IMR-90 (cell line): ENCODE measurements at regions not wholly inside any gene's neighbourhood (a gene's known extent, or its start where the extent isn't known, plus 50 kb on each side); places are given as distances from the start of the nearest gene placed in this dataset.

ENCODE experiments used
- ATAC-seq: fragments of 200-7000 bp; cut with Tn5 transposase; 2 replicates; pipeline ENCODE4 v1.9.1; 2020; ENCODE audit warnings: low read depth, mild to moderate bottlenecking, moderate library complexity
- BruUV-seq: library from RNA; stranded (reverse); fragments of 400-500 nt; replicated peaks from 2 replicates; lab custom pipeline; 2021; lab: Mats Ljungman, UMichigan
- CTCF ChIA-PET: fragments of 300-600 bp; formaldehyde crosslinking; extraction: SDS; loops from one replicate; lab custom pipeline; 2021; ENCODE audit warnings: antibody characterized with exemption; lab: Yijun Ruan, JAX
- POLR2A ChIA-PET: fragments of 300-600 bp; sonication (Branson Sonifier 250); formaldehyde crosslinking; loops from one replicate; lab custom pipeline; 2022; ENCODE audit warnings: antibody characterized with exemption; ENCODE audit not compliant: unreplicated experiment; lab: Charles Lee
- DNase-seq: peaks from one replicate; pipeline ENCODE4 v3.0.0; 2013
- H2AFZ ChIP-seq: replicated peaks from 2 replicates; pipeline ENCODE3; 2013; ENCODE audit warnings: low read length, mild to moderate bottlenecking; ENCODE audit not compliant: poor library complexity
- H2AK5ac ChIP-seq: 2 replicates; pipeline ENCODE4 v1.6.1; 2013; ENCODE audit warnings: low read depth, low read length, inconsistent platforms
- H2AK9ac ChIP-seq: replicated peaks from 2 replicates; pipeline ENCODE3; 2013; ENCODE audit warnings: mild to moderate bottlenecking, low read depth, low read length, moderate library complexity; ENCODE audit not compliant: poor library complexity
- H2BK120ac ChIP-seq: 2 replicates; pipeline ENCODE4 v1.6.1; 2013; ENCODE audit warnings: low read depth, low read length, inconsistent platforms
- H2BK15ac ChIP-seq: 3 replicates; pipeline ENCODE4 v1.6.1; 2013; ENCODE audit warnings: low read depth, low read length, inconsistent platforms
- H2BK20ac ChIP-seq: 2 replicates; pipeline ENCODE4 v1.6.1; 2013; ENCODE audit warnings: low read depth, mild to moderate bottlenecking, inconsistent platforms, low read length, moderate library complexity
- H2BK5ac ChIP-seq: 2 replicates; pipeline ENCODE4 v1.6.1; 2013; ENCODE audit warnings: mild to moderate bottlenecking, low read depth, low read length, inconsistent platforms; ENCODE audit not compliant: poor library complexity, severe bottlenecking
- H3K14ac ChIP-seq: replicated peaks from 2 replicates; pipeline ENCODE4 v1.6.1; 2013; ENCODE audit warnings: low read depth, low read length, inconsistent platforms
- H3K18ac ChIP-seq: 2 replicates; pipeline ENCODE4 v1.6.1; 2013; ENCODE audit warnings: low read depth, low read length, control low read depth
- H3K23ac ChIP-seq: 2 replicates; pipeline ENCODE4 v1.6.1; 2013; ENCODE audit warnings: low read depth, low read length, inconsistent platforms
- H3K27ac ChIP-seq: 2 replicates; pipeline ENCODE4 v1.5.1; 2013; ENCODE audit warnings: mild to moderate bottlenecking, control low read depth, low read length; ENCODE audit not compliant: insufficient read depth
- H3K27me3 ChIP-seq: 2 replicates; pipeline ENCODE4 v1.6.1; 2013; ENCODE audit warnings: low read length; ENCODE audit not compliant: control insufficient read depth, insufficient read depth
- H3K36me3 ChIP-seq: 2 replicates; pipeline ENCODE4 v1.6.1; 2013; ENCODE audit warnings: low read length, mixed read lengths; ENCODE audit not compliant: control insufficient read depth, insufficient read depth
- H3K4ac ChIP-seq: 2 replicates; pipeline ENCODE4 v1.6.1; 2013; ENCODE audit warnings: low read depth, low read length, inconsistent platforms
- H3K4me1 ChIP-seq: 2 replicates; pipeline ENCODE4 v1.6.1; 2013; ENCODE audit warnings: low read length, mixed read lengths; ENCODE audit not compliant: control insufficient read depth, insufficient read depth
- H3K4me2 ChIP-seq: 2 replicates; pipeline ENCODE4 v1.6.1; 2013; ENCODE audit warnings: low read depth, mild to moderate bottlenecking, control low read depth, low read length, moderate library complexity
- H3K4me3 ChIP-seq: 2 replicates; pipeline ENCODE4 v1.5.1; 2013; ENCODE audit warnings: low read depth, mild to moderate bottlenecking, control low read depth, low read length, moderate library complexity; ENCODE audit not compliant: insufficient read depth
- H3K56ac ChIP-seq: 2 replicates; pipeline ENCODE4 v1.6.1; 2013; ENCODE audit warnings: low read length, inconsistent platforms; ENCODE audit not compliant: insufficient read depth; ENCODE audit errors: extremely low read depth
- H3K79me1 ChIP-seq, 2 experiments: 2 replicates each; pipeline ENCODE4 v1.6.1; 2013; ENCODE audit warnings: low read length in 2 of 2, inconsistent platforms in 1 of 2, low read depth in 1 of 2
- H3K9ac ChIP-seq: 2 replicates; pipeline ENCODE4 v1.6.1; 2013; ENCODE audit warnings: low read depth, low read length, control low read depth
- H3K9me1 ChIP-seq: 2 replicates; pipeline ENCODE4 v1.6.1; 2013; ENCODE audit warnings: low read length, inconsistent platforms; ENCODE audit not compliant: insufficient read depth
- H3K9me3 ChIP-seq: 2 replicates; pipeline ENCODE4 v1.6.1; 2013; ENCODE audit warnings: low read length; ENCODE audit not compliant: control insufficient read depth, insufficient read depth
- H4K20me1 ChIP-seq: 2 replicates; pipeline ENCODE4 v1.6.1; 2013; ENCODE audit warnings: low read length, inconsistent platforms; ENCODE audit not compliant: insufficient read depth
- H4K5ac ChIP-seq: 2 replicates; pipeline ENCODE4 v1.6.1; 2013; ENCODE audit warnings: mild to moderate bottlenecking, low read depth, low read length, control low read depth
- H4K8ac ChIP-seq, 2 experiments: 2 replicates each; pipeline ENCODE4 v1.6.1; 2013; ENCODE audit warnings: low read depth in 2 of 2, low read length in 2 of 2, control low read depth in 1 of 2, inconsistent platforms in 1 of 2
- H4K91ac ChIP-seq: 2 replicates; pipeline ENCODE4 v1.6.1; 2013; ENCODE audit warnings: low read depth, low read length, inconsistent platforms; ENCODE audit not compliant: insufficient read depth
- BHLHE40 ChIP-seq: fragments of 150-350 bp; IDR thresholded peaks from 2 replicates; pipeline ENCODE4 v1.6.1; 2016; ENCODE audit warnings: mild to moderate bottlenecking, low read depth, low read length
- CHD1 ChIP-seq: IDR thresholded peaks from 2 replicates; pipeline ENCODE4 v1.6.1; 2012; ENCODE audit warnings: low read depth, low read length, improper control_type of control experiment
- FOS ChIP-seq: fragments of 150-350 bp; IDR thresholded peaks from 2 replicates; pipeline ENCODE4 v1.6.1; 2016; ENCODE audit warnings: low read depth, low read length
- MAFK ChIP-seq: IDR thresholded peaks from 2 replicates; pipeline ENCODE4 v1.6.1; 2012; ENCODE audit warnings: low read depth, low read length, improper control_type of control experiment
- MAZ ChIP-seq: IDR thresholded peaks from 2 replicates; pipeline ENCODE4 v1.6.1; 2012; ENCODE audit warnings: low read depth, mild to moderate bottlenecking, low read length, improper control_type of control experiment, moderate library complexity, borderline replicate concordance
- MXI1 ChIP-seq: IDR thresholded peaks from 2 replicates; pipeline ENCODE4 v1.6.1; 2012; ENCODE audit warnings: low read depth, mild to moderate bottlenecking, low read length, moderate library complexity, borderline replicate concordance
- POLR2A ChIP-seq: IDR thresholded peaks from 2 replicates; pipeline ENCODE4 v1.6.1; 2012; ENCODE audit warnings: mild to moderate bottlenecking, low read depth, low read length
- RAD21 ChIP-seq: IDR thresholded peaks from 2 replicates; pipeline ENCODE4 v1.6.1; 2012; ENCODE audit warnings: low read length, improper control_type of control experiment
- RFX5 ChIP-seq: IDR thresholded peaks from 2 replicates; pipeline ENCODE4 v1.8.0; 2012; ENCODE audit warnings: low read depth, mild to moderate bottlenecking, low read length, moderate library complexity
- SMC3 ChIP-seq: fragments of 150-350 bp; IDR thresholded peaks from 2 replicates; pipeline ENCODE4 v1.6.1; 2016; ENCODE audit warnings: low read depth, mild to moderate bottlenecking, antibody characterized with exemption, low read length, moderate library complexity
- USF2 ChIP-seq: fragments of 150-350 bp; IDR thresholded peaks from 2 replicates; pipeline ENCODE4 v1.6.1; 2017; ENCODE audit warnings: mild to moderate bottlenecking, antibody characterized with exemption, low read length, low read depth
- WGBS, 2 experiments: methylation state at CpG; one replicate each; pipeline versions ENCODE4 v1.1.5 to v1.1.7; 2013; ENCODE audit warnings: missing lambda C conversion rate in 2 of 2; ENCODE audit not compliant: insufficient read length in 1 of 2; ENCODE audit errors: extremely low coverage in 2 of 2; 5-methylcytosine and 5-hydroxymethylcytosine counted together
- dilution Hi-C: fragments of 300-500 bp; cut with HindIII; formaldehyde crosslinking; loops from one replicate; pipeline ENCODE4 v1.14.3; 2018; ENCODE audit warnings: low sequenced_read_pairs; ENCODE audit not compliant: unreplicated experiment
- in situ Hi-C: fragments of 300-500 bp; cut with MboI; formaldehyde crosslinking; loops from 3 replicates; pipeline ENCODE4 v1.14.3; 2019; ENCODE audit warnings: low sequenced_read_pairs, inconsistent platforms, mixed read lengths
- intact Hi-C: fragments of 100-400 bp; cut with micrococcal nuclease; formaldehyde crosslinking; loops from 2 replicates; pipeline ENCODE4 v1.10.0; 2022
- TF ChIP-seq, protein P1 (sequence below): conservative IDR thresholded peaks from 2 replicates; pipeline ENCODE4 v1.5.1; 2012; ENCODE audit warnings: mild to moderate bottlenecking, low read depth, low read length, improper control_type of control experiment

DNA sequence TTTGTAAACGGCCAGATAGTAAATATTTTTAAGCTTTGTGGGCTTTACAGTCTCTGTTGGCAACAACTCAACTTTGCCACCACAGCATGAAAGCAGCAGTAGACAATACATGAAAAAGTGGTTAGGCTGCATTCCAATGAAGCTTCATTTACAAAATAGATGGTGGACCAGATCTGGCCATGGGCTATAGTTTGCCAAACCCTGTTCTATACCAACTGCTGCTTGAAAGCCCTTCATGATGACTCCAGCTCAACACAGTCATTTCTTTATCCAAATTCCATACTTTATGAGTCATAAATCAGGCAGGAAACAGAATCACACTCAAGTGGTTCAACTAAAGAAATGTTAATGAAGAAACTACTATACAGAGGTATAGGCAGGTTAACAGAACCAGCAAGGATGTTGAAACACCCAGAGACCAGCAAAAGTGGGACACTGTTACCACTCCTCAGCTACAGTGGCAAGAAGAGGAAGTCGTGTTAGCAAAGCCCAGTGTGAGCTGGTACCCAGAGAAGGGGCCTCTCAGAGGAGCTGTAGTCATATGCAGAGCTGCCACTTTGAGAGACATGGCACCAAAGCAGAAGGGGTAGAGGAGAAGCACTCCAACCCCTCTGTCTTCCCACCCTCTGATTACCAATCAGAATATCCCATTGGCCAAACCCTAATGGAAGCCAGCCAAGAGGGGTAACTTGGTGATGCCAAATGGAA lies 72.5 kb downstream of the PRLHR start:
- no peak overlapping the region for H2AK9ac ChIP-seq
- no peak overlapping the region for H2AFZ ChIP-seq
- H3K4me1 ChIP-seq, result no peaks in the 10 kb centered on the region
- H3K27me3 ChIP-seq, result no peaks in the 10 kb centered on the region
- no peak overlapping the region for H3K4ac ChIP-seq
- H3K18ac ChIP-seq, result no peak overlapping the region
- H3K27ac ChIP-seq, result no peak overlapping the region
- H2BK20ac ChIP-seq, result no peak overlapping the region
- WGBS, 2 experiments, result no CpG with 5 or more reads among the region's 2 CpGs
- POLR2A ChIA-PET, result no interaction called here
- H3K56ac ChIP-seq, result no peak overlapping the region
- no peak overlapping the region for H3K4me3 ChIP-seq
- no peak overlapping the region for H2AK5ac ChIP-seq
- TF ChIP-seq, protein P1, sequence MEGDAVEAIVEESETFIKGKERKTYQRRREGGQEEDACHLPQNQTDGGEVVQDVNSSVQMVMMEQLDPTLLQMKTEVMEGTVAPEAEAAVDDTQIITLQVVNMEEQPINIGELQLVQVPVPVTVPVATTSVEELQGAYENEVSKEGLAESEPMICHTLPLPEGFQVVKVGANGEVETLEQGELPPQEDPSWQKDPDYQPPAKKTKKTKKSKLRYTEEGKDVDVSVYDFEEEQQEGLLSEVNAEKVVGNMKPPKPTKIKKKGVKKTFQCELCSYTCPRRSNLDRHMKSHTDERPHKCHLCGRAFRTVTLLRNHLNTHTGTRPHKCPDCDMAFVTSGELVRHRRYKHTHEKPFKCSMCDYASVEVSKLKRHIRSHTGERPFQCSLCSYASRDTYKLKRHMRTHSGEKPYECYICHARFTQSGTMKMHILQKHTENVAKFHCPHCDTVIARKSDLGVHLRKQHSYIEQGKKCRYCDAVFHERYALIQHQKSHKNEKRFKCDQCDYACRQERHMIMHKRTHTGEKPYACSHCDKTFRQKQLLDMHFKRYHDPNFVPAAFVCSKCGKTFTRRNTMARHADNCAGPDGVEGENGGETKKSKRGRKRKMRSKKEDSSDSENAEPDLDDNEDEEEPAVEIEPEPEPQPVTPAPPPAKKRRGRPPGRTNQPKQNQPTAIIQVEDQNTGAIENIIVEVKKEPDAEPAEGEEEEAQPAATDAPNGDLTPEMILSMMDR, result no peak
- TF ChIP-seq MXI1, result no peak
- TF ChIP-seq MAFK, result no peak
- no peak for TF ChIP-seq USF2
- TF ChIP-seq CHD1, result no peak
- no peak for TF ChIP-seq POLR2A
- no peak for TF ChIP-seq RFX5
- no peak for TF ChIP-seq SMC3
- no peak for TF ChIP-seq FOS
- TF ChIP-seq BHLHE40, result no peak
- TF ChIP-seq RAD21, result no peak
- no peak for TF ChIP-seq MAZ
- H3K36me3 ChIP-seq, result no peaks in the 10 kb centered on the region
- H4K91ac ChIP-seq, result no peak overlapping the region
- H3K9me1 ChIP-seq, result no peaks in the 10 kb centered on the region
- dilution Hi-C loops (no loop called here), in situ Hi-C loops (no loop called here), intact Hi-C loops (no loop called here)
- no peak overlapping the region for H4K8ac ChIP-seq
- peak; percentile 1 for DNase-seq
- ATAC-seq, result no peak
- BruUV-seq, result no TSS peak
- H3K14ac ChIP-seq, result no peak overlapping the region
- no peak overlapping the region for H3K4me2 ChIP-seq
- CTCF ChIA-PET, result no interaction called here
- H2BK120ac ChIP-seq, result no peak overlapping the region
- no peaks in the 10 kb centered on the region for H4K20me1 ChIP-seq
- no peaks in the 10 kb centered on the region for H3K79me1 ChIP-seq
- H3K9me3 ChIP-seq, result no peaks in the 10 kb centered on the region
- no peak overlapping the region for H4K5ac ChIP-seq
- H2BK15ac ChIP-seq, result no peak overlapping the region
- H2BK5ac ChIP-seq, result no peak overlapping the region
- no peak overlapping the region for H3K9ac ChIP-seq
- H3K23ac ChIP-seq, result no peak overlapping the region
